Upper lobe of right lung (tissue), 1 donor: ENCODE measurements at regions not wholly inside any gene's neighbourhood (a gene's known extent, or its start where the extent isn't known, plus 50 kb on each side); places are given as distances from the start of the nearest gene placed in this dataset.
A peak's percentile ranks its signal among the peaks of the same experiment; 100 is the strongest.

Source experiments
- ATAC-seq: fragments of 200-7000 bp; cut with Tn5 transposase; one replicate; pipeline ENCODE4 v1.9.1; 2020; ENCODE audit warnings: mild to moderate bottlenecking, moderate library complexity
- DNase-seq: peaks from one replicate; pipeline ENCODE4 v3.0.0-alpha.2; 2020
- H3K27ac ChIP-seq: fragments of 200-600 bp; one replicate; pipeline ENCODE4 v1.8.0; 2022
- H3K27me3 ChIP-seq: fragments of 200-600 bp; one replicate; pipeline ENCODE4 v1.8.0; 2022; ENCODE audit warnings: mild to moderate bottlenecking
- H3K36me3 ChIP-seq: fragments of 200-600 bp; one replicate; pipeline ENCODE4 v1.8.0; 2022
- H3K4me1 ChIP-seq: fragments of 200-600 bp; one replicate; pipeline ENCODE4 v1.8.0; 2022
- H3K4me3 ChIP-seq: fragments of 200-600 bp; one replicate; pipeline ENCODE4 v1.8.0; 2022; ENCODE audit warnings: mild to moderate bottlenecking
- H3K9me3 ChIP-seq: fragments of 200-600 bp; one replicate; pipeline ENCODE4 v1.8.0; 2022
- intact Hi-C: fragments of 100-400 bp; cut with DNase I; formaldehyde crosslinking; loops from one replicate; pipeline ENCODE4 v1.11.0; 2022
- TF ChIP-seq, protein P1 (sequence below): fragments of 200-600 bp; IDR thresholded peaks from one replicate; pipeline ENCODE4 v1.8.0; 2022; ENCODE audit warnings: antibody characterized with exemption
- donor health status: DM: no; HTN: yes; CAD: no; lungs with severe emphysema.

DNA sequence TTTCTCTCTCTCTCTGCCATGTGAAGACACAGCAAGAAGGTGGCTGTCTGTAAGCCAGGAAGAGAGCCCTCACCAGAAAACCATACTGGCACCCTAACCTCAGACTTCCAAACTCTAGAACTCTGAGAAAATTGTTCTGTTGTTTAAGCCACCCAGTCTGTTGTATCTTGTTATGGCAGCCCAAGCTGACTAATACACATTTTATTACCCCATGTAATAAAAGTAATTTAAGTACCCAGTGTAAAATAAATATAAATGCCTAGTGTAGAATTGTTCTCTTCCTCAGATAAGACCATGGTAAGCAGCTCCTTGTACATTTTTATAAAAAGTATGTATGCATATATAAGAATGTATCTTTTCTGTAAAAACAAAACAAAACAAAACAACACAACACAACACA, 119.7 kb downstream of the DTL start:
- H3K4me3 ChIP-seq = no peak overlapping the region
- TF ChIP-seq, protein P1, sequence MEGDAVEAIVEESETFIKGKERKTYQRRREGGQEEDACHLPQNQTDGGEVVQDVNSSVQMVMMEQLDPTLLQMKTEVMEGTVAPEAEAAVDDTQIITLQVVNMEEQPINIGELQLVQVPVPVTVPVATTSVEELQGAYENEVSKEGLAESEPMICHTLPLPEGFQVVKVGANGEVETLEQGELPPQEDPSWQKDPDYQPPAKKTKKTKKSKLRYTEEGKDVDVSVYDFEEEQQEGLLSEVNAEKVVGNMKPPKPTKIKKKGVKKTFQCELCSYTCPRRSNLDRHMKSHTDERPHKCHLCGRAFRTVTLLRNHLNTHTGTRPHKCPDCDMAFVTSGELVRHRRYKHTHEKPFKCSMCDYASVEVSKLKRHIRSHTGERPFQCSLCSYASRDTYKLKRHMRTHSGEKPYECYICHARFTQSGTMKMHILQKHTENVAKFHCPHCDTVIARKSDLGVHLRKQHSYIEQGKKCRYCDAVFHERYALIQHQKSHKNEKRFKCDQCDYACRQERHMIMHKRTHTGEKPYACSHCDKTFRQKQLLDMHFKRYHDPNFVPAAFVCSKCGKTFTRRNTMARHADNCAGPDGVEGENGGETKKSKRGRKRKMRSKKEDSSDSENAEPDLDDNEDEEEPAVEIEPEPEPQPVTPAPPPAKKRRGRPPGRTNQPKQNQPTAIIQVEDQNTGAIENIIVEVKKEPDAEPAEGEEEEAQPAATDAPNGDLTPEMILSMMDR = no peak
- no peaks in the 10 kb centered on the region for H3K36me3 ChIP-seq
- ATAC-seq = no peak
- no peaks in the 10 kb centered on the region for H3K27me3 ChIP-seq
- H3K27ac ChIP-seq = no peak overlapping the region
- no peaks in the 10 kb centered on the region for H3K9me3 ChIP-seq
- no peak for DNase-seq
- peaks cover 7% of the 10 kb centered on the region for H3K4me1 ChIP-seq
- intact Hi-C loops = no loop called here

DNA sequence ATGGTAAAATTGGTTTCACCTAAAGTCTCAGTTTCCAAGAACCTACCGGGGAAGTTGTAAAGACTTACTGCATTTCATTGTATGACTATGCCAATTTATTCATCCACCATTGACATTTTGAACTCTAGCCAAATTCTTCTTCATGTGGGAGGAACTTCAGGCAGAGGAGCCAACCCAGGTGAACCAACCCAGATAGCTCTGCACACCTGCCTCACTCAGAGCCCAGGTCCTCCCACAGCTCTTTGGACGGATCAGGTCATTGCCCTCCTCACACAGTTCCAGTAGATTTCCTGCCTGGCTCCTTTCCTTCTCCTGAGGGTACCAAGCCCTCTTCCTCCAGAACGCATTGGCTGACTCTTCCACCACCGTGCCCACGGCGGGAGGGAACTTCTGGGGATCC, 121.7 kb downstream of the DTL start:
- ATAC-seq (no peak), DNase-seq (no peak)
- Histone ChIP-seq H3K27ac (no peak overlapping the region), H3K27me3 (no peaks in the 10 kb centered on the region), H3K4me1 (peaks cover 16% of the 10 kb centered on the region), H3K4me3 (no peak overlapping the region), H3K9me3 (no peaks in the 10 kb centered on the region), H3K36me3 (no peaks in the 10 kb centered on the region)
- intact Hi-C loops = no loop called here
- TF ChIP-seq, protein P1 = no peak

DNA sequence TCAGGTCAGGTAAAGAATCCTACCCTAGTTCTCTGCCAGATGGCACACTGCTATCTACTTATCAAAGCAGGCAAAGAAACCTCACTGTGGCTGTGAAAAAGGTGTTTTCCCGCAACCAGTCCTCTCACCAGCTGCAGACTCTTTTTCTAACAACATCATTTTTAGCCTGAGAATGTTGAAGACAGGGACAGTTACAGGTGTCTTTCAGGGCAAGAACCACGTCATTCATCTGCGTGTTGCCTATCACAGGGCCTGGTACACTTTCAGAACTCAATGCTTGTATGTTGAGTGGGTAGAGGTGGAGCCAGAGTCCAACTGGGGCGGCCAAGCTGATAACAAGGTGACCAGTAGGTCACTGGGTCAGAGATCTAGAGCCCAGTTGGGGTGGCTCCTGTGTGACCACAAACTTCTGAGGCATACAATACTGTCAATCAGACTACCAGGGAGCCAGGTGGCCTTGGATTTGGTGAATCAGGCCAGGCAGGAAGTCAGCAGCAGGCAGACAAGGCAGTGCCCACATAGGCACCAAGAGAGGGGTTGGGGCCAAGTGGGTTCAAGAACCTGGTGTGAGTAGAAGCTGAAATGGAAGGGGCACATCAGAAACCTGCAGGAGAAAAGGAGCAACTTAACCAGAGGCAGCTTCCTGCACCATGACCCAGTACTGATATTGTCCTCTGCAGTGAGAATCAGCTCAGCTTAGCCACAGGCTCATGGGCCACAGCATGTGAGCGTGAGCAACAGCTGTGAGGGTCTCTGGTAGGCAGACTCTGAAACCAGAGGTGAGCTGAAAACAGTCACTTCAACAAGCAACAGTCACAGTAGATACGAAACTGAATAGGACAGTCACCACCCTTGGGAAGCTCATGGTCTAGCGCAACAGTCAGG, 123.6 kb downstream of the DTL start:
- H3K36me3 ChIP-seq = no peaks in the 10 kb centered on the region
- no peaks in the 10 kb centered on the region for H3K9me3 ChIP-seq
- no peak for DNase-seq
- no peaks in the 10 kb centered on the region for H3K27me3 ChIP-seq
- intact Hi-C loops = no loop called here
- peaks cover 18% of the 10 kb centered on the region for H3K4me1 ChIP-seq
- no peak overlapping the region for H3K4me3 ChIP-seq
- TF ChIP-seq, protein P1 = no peak
- no peak for ATAC-seq
- H3K27ac ChIP-seq = no peak overlapping the region

DNA sequence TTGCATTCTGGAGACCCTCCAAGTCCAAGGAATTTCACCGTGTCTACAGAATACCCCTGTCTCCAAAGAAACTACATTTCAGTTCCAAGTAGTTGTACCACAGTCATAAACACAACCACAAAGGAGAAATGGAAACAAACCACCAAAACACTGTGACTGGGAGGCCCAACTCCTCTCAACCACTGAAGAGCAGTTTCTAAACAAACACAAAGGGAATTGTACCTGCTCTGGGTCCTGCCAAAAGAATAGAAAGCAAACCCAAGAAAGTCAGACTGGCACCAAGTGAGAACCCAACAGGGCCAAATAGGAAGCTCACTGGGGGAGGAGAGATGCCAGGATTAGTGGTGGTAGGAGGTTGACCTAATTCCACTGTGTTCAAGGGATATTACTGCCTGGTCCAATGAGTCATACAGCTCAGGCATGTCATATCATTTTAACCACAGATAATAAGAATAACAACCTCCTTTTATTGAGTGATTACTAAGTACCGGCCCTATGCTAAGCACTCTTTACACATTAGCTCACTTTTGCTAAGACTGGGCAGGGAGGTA, 123.9 kb upstream of the PPP2R5A start:
- peaks cover 18% of the 10 kb centered on the region for H3K4me1 ChIP-seq
- ATAC-seq (peak; percentile 63), DNase-seq (no peak)
- TF ChIP-seq, protein P1 = no peak
- H3K36me3 ChIP-seq = no peaks in the 10 kb centered on the region
- no peaks in the 10 kb centered on the region for H3K9me3 ChIP-seq
- intact Hi-C loops = no loop called here
- H3K27ac ChIP-seq = no peak overlapping the region
- H3K27me3 ChIP-seq = no peaks in the 10 kb centered on the region
- H3K4me3 ChIP-seq = no peak overlapping the region

DNA sequence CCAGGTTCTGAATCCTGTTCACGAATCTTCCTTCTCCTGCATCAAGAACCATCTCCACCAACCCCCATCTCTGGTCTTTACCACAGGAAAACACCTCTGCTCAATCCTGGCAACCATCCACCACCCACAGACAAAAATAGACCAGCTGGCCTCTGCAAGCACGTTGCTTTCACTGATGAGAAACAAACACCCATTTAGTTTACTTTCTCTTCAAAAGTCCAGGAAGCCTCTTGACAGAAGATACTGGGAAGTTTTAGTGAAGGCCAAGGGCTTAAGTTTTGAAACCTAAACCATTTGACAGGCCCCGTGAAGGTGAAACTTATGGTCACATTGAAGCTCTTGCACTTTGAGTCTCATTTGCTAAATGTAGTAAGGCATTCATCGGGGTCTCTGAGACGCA, 122.6 kb upstream of the PPP2R5A start:
- DNase-seq (no peak), ATAC-seq (peak; percentile 42)
- H3K36me3 ChIP-seq = no peaks in the 10 kb centered on the region
- no peaks in the 10 kb centered on the region for H3K9me3 ChIP-seq
- H3K4me1 ChIP-seq = peaks cover 25% of the 10 kb centered on the region
- intact Hi-C loops = no loop called here
- H3K27me3 ChIP-seq = no peaks in the 10 kb centered on the region
- H3K27ac ChIP-seq = no peak overlapping the region
- TF ChIP-seq, protein P1 = no peak
- H3K4me3 ChIP-seq = no peak overlapping the region
